DMS 273 (cell line): ENCODE measurements at regions not wholly inside any gene's neighbourhood (a gene's known extent, or its start where the extent isn't known, plus 50 kb on each side); places are given as distances from the start of the nearest gene placed in this dataset.

Experiments
- DNase-seq: peaks from one replicate; lab custom pipeline; 2025; ENCODE audit not compliant: unreplicated experiment; lab: John Stamatoyannopoulos, UW

DNA sequence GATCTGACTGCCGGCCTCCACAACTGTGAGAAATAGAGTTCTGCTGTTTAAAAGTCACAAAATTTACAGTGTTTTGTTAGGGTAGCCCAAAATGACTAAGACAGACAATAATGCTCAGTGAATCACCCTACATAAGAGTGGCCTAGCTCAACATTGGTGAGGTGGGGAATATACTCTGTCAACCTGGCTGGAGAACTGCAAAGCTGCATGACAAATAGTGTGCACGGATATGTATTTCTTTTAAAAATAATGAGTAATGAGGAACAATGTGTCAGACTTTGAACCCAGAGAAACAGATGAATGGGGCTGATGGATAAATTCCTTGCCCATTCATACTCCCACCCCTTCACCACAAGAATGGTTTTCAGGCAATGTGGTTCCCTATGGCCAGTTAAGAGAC lies 372.4 kb downstream of the SUCLA2 start:
- no peak for DNase-seq

GRCh38 chr13:47623862-47624261 lies 377.2 kb downstream of the SUCLA2 start:
- no peak for DNase-seq

DNA sequence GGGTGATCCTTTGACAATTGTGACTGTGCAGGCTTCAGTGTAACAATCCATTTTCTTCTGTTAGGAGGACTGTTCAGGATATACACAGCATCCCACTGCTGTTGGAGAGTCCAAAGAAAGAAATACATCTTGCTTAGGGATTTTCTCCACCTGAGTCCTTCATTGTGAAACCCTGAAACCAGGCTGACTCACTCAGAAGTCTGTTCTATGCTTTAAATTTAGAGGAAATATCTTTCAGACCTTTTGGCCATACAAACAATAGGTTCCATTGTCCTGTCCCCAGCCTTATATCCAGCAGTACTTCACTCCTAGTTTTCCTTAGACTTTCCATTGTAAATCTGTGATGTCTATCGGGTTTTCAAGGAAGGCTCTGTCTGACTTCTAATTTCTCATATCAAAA lies 379.1 kb downstream of the SUCLA2 start:
- no peak for DNase-seq

DNA sequence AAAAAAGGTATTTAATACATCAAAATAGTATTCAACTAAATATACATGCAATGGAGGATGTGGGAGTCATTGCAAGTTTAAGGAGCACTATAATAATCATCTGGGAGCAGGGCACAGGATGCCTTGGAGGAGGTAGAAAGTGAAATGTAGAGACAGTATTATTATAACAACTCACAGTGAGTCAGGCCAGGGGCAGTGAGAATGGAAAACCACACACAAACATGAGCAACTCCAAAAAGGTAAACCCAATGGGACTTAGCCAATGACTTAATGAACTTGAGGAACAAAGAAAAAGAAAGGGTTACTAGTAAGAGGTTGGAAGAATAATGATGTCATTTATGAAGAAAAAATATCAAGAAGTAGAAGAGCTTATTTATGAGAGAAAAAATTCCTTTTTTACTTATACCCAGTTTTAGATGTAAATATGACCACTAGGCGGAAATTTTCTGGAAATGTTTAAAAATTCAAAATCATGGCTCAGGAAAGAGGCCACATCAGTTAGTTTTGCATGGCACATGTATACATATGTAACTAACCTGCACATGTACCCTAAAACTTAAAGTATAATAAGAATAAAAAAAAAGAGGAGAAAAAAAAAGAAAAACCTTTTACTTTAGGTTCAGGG lies 389.3 kb downstream of the SUCLA2 start:
- DNase-seq: no peak

- no peak for DNase-seq
These were observed 390.4 kb downstream of the SUCLA2 start for GRCh38 chr13:47610687-47611086.

- no peak for DNase-seq
These were observed 397.7 kb downstream of the SUCLA2 start for GRCh38 chr13:47603365-47603764.

DNA sequence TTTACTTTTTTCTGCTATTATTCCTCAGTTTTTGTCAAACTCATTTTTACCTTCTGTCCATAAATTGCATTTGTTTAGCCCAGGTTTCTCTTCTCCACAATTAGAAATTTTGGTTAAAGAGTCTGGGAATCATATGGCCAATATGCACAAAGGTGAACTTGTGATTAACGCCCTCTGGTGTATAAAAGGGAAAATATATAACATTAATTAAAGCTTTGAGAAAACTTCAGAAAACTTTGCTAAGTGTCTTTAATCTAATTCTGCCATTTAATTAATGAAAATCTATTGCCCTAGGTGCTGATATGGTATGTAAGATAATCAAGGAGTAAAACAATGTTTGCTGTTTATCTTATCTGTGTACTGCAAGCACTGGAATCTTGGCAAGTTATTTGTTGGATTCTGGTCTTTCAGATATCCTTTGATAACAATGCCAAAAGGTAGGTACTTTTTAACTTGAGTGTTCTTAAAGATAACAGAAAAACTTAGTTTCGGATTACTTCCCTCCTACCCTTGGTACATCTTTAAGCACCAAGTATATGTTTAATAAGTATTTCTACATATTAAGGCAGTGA lies 402.6 kb downstream of the SUCLA2 start:
- peak; percentile 1 for DNase-seq

- DNase-seq: peak; percentile 7
These were observed 406.2 kb downstream of the SUCLA2 start for GRCh38 chr13:47594833-47595232.

DNA sequence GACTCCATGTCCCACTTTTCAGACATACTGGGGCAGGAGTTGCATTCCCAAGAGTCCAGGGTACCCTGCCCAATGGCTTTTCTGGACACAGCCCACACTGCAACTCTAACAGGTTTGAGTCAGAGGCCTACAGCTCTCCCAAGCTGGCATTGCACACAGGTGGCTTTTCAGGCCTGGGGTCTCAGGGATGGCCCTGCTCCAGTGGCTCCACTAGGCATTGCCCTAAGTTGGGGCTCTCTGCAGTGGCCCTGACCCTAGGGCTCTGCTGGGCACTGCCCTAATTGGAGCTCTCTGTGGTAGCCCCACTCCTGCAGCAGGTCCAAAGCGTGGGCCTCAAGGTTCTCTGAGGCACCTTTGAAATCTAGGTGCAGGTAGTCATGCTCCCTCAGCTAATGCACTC lies 408.8 kb downstream of the SUCLA2 start:
- DNase-seq: no peak

- no peak for DNase-seq
These were observed 412.4 kb downstream of the SUCLA2 start for GRCh38 chr13:47588676-47589075.

DNA sequence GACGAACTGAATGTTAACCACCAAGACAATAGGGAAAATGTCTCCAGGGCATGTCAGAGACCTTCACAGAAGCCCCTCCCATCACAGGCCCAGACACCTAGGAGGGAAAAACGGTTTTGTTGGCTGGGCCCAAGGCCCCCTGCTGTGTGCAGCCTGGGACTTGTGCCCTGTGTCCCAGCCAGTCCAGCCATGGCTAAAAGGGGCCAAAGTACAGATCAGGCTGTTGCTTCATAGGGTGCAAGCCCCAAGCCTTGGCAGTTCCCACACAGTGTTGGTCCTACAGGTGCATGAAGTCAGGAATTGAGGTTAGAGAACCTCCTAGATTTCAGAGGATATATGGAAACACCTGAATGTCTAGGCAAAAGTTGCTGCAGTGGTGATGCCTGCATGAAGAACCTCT lies 428.7 kb downstream of the SUCLA2 start:
- DNase-seq: no peak

GRCh38 chr13:47564041-47564440 lies 437.0 kb downstream of the SUCLA2 start:
- no peak for DNase-seq

DNA sequence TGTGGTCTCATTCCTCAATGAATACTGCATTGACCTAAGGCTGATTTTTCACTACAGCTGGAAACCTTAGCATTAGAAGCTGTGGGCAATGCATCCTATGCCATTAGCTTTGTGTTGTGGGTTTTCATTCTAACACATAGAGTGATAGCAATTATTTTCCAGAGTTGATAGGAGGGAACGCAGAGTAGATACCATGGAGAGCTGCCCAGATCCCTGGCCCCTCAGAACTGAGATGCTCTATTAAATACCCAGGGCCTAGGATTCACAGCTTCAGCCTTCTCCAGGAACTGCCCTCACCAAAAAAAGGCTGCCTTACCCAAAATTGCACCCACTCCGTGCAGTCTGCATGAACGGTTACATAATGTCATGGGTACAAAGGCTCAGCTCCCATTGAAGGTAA lies 444.4 kb downstream of the SUCLA2 start:
- DNase-seq: no peak

- DNase-seq: no peak
These were observed 445.8 kb downstream of the SUCLA2 start for GRCh38 chr13:47555235-47555634.

GRCh38 chr13:47553329-47553977 lies 447.6 kb downstream of the SUCLA2 start:
- DNase-seq: no peak

- DNase-seq: peak; percentile 0
These were observed 451.8 kb downstream of the SUCLA2 start for GRCh38 chr13:47549219-47549752.

DNA sequence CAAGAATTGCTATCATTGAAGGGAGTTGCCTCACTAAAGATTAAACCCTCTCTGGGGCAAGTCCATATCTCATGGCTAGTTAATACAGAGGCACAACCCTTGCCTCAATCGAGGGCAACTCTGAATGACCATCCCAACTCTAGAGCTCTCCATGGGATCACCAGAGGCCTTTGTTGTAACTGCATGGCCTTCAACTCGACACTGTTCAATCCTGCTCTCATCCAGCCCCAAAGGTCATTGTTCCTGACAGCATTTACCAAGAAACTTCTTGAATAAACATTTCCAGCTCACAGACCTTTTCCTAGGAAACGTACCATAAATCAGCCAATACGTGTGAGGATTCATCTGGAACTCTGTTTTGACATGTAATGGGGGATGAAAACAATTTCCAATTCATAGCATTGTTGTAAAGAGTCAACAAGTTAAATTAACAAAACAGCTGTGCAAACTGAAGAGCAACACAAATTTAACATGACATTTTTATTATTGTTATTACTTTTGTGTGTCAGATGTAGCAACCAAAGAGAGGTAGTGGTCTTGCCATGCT lies 452.7 kb downstream of the SUCLA2 start:
- DNase-seq: no peak

- DNase-seq: no peak
These were observed 454.5 kb downstream of the SUCLA2 start for GRCh38 chr13:47546391-47547225.

- no peak for DNase-seq
These were observed 455.7 kb downstream of the SUCLA2 start for GRCh38 chr13:47545201-47546024.

- DNase-seq: no peak
These were observed 461.8 kb downstream of the SUCLA2 start for GRCh38 chr13:47539317-47539716.
